ENCODE measurements at regions not wholly inside any gene's neighbourhood (a gene's known extent, or its start where the extent isn't known, plus 50 kb on each side); places are given as distances from the start of the nearest gene placed in this dataset.

DNA sequence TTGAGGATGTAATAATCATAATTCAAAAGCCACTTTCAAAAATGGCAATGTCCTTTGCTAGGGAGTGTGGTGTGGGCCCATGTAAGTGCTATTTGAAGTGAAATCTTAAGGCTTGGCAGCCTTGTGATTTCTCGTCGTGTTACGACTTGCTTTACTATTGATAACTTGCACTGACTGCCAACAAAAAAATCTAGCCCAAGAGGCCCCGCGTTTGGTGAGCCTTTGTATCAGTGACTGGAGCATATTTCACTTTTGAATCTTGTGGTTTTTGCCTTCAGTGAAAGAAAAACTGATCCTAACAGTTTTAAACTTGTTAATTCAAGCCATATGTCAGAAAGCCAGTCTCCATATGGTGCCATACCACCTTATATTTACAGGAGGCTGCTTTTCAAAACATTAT lies 248.0 kb downstream of the TMEM182 start:
- Mint-ChIP-seq H3K4me1 (no peaks in the 10 kb centered on the region), H3K36me3 (ENCODE audit: low read depth) (no peaks in the 10 kb centered on the region), H3K27ac (no peak overlapping the region), H3K4me3 (no peak overlapping the region), H3K9me3 (no peaks in the 10 kb centered on the region), H3K27me3 (ENCODE audit: low read depth) (no peaks in the 10 kb centered on the region)
- TF ChIP-seq, protein P1, sequence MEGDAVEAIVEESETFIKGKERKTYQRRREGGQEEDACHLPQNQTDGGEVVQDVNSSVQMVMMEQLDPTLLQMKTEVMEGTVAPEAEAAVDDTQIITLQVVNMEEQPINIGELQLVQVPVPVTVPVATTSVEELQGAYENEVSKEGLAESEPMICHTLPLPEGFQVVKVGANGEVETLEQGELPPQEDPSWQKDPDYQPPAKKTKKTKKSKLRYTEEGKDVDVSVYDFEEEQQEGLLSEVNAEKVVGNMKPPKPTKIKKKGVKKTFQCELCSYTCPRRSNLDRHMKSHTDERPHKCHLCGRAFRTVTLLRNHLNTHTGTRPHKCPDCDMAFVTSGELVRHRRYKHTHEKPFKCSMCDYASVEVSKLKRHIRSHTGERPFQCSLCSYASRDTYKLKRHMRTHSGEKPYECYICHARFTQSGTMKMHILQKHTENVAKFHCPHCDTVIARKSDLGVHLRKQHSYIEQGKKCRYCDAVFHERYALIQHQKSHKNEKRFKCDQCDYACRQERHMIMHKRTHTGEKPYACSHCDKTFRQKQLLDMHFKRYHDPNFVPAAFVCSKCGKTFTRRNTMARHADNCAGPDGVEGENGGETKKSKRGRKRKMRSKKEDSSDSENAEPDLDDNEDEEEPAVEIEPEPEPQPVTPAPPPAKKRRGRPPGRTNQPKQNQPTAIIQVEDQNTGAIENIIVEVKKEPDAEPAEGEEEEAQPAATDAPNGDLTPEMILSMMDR (IDR thresholded peaks at IDR 0.05; ENCODE audit: unreplicated experiment in 3 of 3): no peak

DNA sequence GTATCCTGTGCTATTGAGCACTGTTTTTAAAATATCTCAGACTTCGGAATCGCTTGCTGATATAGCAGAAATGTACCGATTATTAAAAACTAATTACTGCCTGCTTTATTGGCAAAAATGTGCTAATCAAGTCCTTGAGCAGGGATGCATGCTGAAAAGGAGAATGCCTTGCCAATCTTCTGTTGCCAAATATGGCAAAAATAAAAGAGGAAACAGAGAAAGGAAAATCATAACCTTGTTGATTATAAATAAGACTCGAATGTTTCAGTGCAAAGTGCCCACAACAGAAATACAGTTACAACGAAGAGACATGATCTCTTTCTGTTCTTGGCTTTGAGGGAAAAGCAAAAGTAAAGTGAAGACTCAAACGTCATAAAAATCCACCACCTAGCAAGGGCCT lies 248.5 kb downstream of the TMEM182 start:
- no peaks in the 10 kb centered on the region for H3K27me3 Mint-ChIP-seq (ENCODE audit: low read depth)
- H3K9me3 Mint-ChIP-seq: no peaks in the 10 kb centered on the region
- no peaks in the 10 kb centered on the region for H3K4me1 Mint-ChIP-seq
- H3K27ac Mint-ChIP-seq: no peak overlapping the region
- H3K4me3 Mint-ChIP-seq: no peak overlapping the region
- no peaks in the 10 kb centered on the region for H3K36me3 Mint-ChIP-seq (ENCODE audit: low read depth)
- TF ChIP-seq, protein P1 (IDR thresholded peaks at IDR 0.05; ENCODE audit: unreplicated experiment in 3 of 3): no peak

DNA sequence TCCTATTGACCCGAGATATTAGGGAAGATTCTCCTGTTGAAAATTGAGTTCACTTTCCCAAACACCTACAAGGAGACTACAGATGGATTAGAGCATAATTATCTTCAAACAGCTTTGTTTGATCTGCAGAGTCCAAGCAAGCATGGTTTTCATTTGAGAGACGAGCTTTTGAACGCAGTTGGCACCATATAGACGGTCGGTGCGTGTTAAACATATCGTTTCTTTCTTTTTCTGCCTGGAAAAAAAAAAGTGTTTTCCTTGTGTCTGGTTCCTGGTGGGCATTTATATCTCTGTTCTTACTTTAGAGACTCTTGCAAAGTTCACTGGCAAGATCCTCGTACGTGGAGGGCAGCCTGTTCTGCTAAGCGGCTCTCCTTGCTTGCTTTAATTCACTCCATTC lies 248.9 kb downstream of the TMEM182 start:
- Mint-ChIP-seq H3K27ac (no peak overlapping the region), H3K27me3 (ENCODE audit: low read depth) (no peaks in the 10 kb centered on the region), H3K4me1 (no peaks in the 10 kb centered on the region), H3K4me3 (no peak overlapping the region), H3K9me3 (no peaks in the 10 kb centered on the region), H3K36me3 (ENCODE audit: low read depth) (no peaks in the 10 kb centered on the region)
- TF ChIP-seq, protein P1 (IDR thresholded peaks at IDR 0.05; ENCODE audit: unreplicated experiment in 3 of 3): no peak

DNA sequence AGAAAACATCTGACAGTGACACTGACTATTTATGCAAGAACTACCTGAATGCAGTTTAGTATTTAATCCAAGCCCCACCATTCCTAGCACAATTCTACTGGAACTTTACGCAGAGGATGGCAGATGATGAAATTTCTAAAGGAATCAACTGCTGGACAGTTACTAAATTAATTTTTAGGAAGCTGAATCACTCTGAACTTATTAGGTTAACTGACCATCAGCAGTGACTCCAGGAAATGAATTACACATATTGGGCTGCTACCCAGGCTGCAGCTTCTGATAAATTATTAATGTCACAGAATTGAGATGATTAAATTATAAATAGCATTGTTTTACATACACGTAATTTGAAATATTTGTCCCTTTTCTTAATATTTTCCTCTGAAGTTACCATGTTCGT lies 250.8 kb downstream of the TMEM182 start:
- H3K27me3 Mint-ChIP-seq (ENCODE audit: low read depth): no peaks in the 10 kb centered on the region
- no peaks in the 10 kb centered on the region for H3K4me1 Mint-ChIP-seq
- H3K4me3 Mint-ChIP-seq: no peak overlapping the region
- H3K9me3 Mint-ChIP-seq: no peaks in the 10 kb centered on the region
- TF ChIP-seq, protein P1 (IDR thresholded peaks at IDR 0.05; ENCODE audit: unreplicated experiment in 3 of 3): no peak
- H3K36me3 Mint-ChIP-seq (ENCODE audit: low read depth): no peaks in the 10 kb centered on the region
- H3K27ac Mint-ChIP-seq: no peak overlapping the region

DNA sequence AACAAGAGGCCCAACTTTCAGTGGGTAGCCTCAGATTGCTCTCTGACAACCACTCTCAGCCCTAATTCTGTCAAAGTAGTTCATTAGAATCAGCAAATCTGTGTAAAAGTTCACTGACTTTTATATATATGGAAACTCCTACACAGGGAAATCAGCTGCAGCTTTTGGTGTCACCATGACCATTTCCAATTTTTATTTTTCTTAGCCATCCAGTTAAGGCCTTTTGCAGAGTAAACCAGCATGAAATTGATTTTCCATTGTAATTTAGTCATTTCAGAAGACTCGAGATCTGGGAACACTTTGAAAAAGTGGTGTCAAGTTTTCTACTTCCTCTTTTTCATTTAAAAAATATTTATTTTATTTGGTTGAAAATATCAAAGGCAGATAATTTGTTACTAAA lies 263.2 kb downstream of the TMEM182 start:
- no peaks in the 10 kb centered on the region for H3K27me3 Mint-ChIP-seq (ENCODE audit: low read depth)
- no peak overlapping the region for H3K27ac Mint-ChIP-seq
- no peak overlapping the region for H3K4me3 Mint-ChIP-seq
- TF ChIP-seq, protein P1 (IDR thresholded peaks at IDR 0.05; ENCODE audit: unreplicated experiment in 3 of 3): no peak
- H3K9me3 Mint-ChIP-seq: no peaks in the 10 kb centered on the region
- peaks cover 9% of the 10 kb centered on the region for H3K4me1 Mint-ChIP-seq
- H3K36me3 Mint-ChIP-seq (ENCODE audit: low read depth): no peaks in the 10 kb centered on the region

DNA sequence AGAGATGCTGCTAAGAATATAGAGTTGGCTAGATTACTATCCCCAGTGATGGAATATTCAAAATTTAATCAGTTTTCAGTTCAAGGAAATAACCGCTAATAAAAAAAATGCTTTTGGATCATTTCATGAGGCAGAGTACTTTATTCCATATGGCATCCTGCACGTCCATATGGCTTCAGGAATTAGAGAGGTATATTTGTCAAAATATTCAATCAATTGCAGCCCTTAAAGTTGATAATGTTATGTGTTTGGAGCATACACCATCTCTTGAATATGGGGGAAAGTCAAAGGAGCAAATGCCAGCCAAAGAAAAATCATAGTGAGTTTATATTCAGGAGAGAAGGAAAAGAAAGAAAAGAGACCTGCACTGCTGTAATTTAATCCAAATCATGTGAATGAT lies 266.4 kb downstream of the TMEM182 start:
- H3K4me3 Mint-ChIP-seq: no peak overlapping the region
- H3K27me3 Mint-ChIP-seq (ENCODE audit: low read depth): no peaks in the 10 kb centered on the region
- H3K27ac Mint-ChIP-seq: no peak overlapping the region

More for the DNA sequence above, 266.4 kb downstream of the TMEM182 start:
- H3K9me3 Mint-ChIP-seq: no peaks in the 10 kb centered on the region
- TF ChIP-seq, protein P1 (IDR thresholded peaks at IDR 0.05; ENCODE audit: unreplicated experiment in 3 of 3): no peak
- no peaks in the 10 kb centered on the region for H3K36me3 Mint-ChIP-seq (ENCODE audit: low read depth)
- H3K4me1 Mint-ChIP-seq: peaks cover 9% of the 10 kb centered on the region
